ENCODE measurements at regions not wholly inside any gene's neighbourhood (a gene's known extent, or its start where the extent isn't known, plus 50 kb on each side); places are given as distances from the start of the nearest gene placed in this dataset.

DNA sequence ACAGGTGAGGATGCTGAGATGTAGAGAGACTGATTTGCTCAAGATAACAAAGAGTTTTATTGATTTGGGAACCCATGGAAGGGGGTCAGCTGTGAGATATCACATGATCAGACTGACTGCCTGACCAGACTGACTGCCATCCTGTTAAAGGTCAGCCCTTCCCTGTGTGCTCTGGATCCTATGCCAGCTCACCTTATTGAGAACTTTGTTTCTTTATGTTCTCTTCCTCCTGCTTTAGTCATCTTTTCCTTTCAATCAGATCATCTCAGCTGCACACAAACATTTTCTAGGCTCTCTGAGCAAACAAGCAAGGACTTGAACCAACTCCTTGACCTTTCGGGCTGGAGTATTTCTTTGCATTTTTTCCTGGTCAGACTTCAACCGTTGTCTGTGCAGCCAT is 50.0 kb upstream of the MTPN start:
- H3K27me3 ChIP-seq (replicated peaks in 1 of 7) = no peaks in the 10 kb centered on the region
- WGBS, 5 donors = 86 to 92% (median 91%) methylated on average over 2 of the region's 2 CpGs
- no peaks in the 10 kb centered on the region for H3K4me1 ChIP-seq
- no peak overlapping the region for H3K4me3 ChIP-seq
- TF ChIP-seq, protein P1, sequence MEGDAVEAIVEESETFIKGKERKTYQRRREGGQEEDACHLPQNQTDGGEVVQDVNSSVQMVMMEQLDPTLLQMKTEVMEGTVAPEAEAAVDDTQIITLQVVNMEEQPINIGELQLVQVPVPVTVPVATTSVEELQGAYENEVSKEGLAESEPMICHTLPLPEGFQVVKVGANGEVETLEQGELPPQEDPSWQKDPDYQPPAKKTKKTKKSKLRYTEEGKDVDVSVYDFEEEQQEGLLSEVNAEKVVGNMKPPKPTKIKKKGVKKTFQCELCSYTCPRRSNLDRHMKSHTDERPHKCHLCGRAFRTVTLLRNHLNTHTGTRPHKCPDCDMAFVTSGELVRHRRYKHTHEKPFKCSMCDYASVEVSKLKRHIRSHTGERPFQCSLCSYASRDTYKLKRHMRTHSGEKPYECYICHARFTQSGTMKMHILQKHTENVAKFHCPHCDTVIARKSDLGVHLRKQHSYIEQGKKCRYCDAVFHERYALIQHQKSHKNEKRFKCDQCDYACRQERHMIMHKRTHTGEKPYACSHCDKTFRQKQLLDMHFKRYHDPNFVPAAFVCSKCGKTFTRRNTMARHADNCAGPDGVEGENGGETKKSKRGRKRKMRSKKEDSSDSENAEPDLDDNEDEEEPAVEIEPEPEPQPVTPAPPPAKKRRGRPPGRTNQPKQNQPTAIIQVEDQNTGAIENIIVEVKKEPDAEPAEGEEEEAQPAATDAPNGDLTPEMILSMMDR (IDR thresholded peaks at IDR 0.05 in 8 of 11, conservative IDR thresholded peaks at IDR 0.05 in 3 of 11) = no peak
- TF ChIP-seq POLR2AphosphoS5 (IDR thresholded peaks at IDR 0.05) = no peak
- no peak for TF ChIP-seq POLR2A (IDR thresholded peaks at IDR 0.05)
- no peaks in the 10 kb centered on the region for H3K9me3 ChIP-seq
- no peak for DNase-seq
- no peaks in the 10 kb centered on the region for H3K36me3 ChIP-seq
- intact Hi-C loops (cut with DNase I; ENCODE audit: low total_unique reads) = no loop called here
- H3K27ac ChIP-seq = no peak overlapping the region

Small RNAs in the stretch of these regions (small RNA-seq; reads per million reads assigned to genes)
- gene RF00019 = 0 reads per million in 4 donors
